ENCODE measurements at regions not wholly inside any gene's neighbourhood (a gene's known extent, or its start where the extent isn't known, plus 50 kb on each side); places are given as distances from the start of the nearest gene placed in this dataset.

GRCh38 chr21:21714426-21714825, 716.2 kb downstream of the NCAM2 start:
- no peak for TF ChIP-seq EZH2phosphoT487 (IDR thresholded peaks at IDR 0.05)
- TF ChIP-seq CTCF (IDR thresholded peaks at IDR 0.05) = no peak
- TF ChIP-seq EZH2 (IDR thresholded peaks at IDR 0.05) = no peak

All from neural progenitor cell (in vitro differentiated cells).